HepG2 (cell line): ENCODE measurements at regions not wholly inside any gene's neighbourhood (a gene's known extent, or its start where the extent isn't known, plus 50 kb on each side); places are given as distances from the start of the nearest gene placed in this dataset.

Experiments used
- ATAC-seq: fragments of 200-7000 bp; cut with Tn5 transposase; 3 replicates; pipeline ENCODE4 v1.9.1; 2020; ENCODE audit warnings: mild to moderate bottlenecking, moderate library complexity
- BruUV-seq: library from RNA; stranded (reverse); fragments of 400-500 nt; replicated peaks from 2 replicates; lab custom pipeline; 2021; lab: Mats Ljungman, UMichigan
- CTCF ChIA-PET: fragments of 300-600 bp; formaldehyde crosslinking; extraction: SDS; loops from one replicate; lab custom pipeline; 2021; ENCODE audit warnings: low total read pairs, inconsistent platforms, low intra/inter-chr PET ratio; lab: Yijun Ruan, JAX
- POLR2A ChIA-PET: fragments of 350-600 bp; sonication (Branson Sonifier 250); formaldehyde crosslinking; loops from one replicate; lab custom pipeline; 2020; ENCODE audit warnings: antibody characterized with exemption, inconsistent platforms; lab: Yijun Ruan, JAX
- DNase-seq: peaks from one replicate; pipeline ENCODE4 v3.0.0-alpha.2; 2015; ENCODE audit warnings: low spot score
- FAIRE-seq: peaks from 3 replicates; lab custom pipeline; 2011; peaks lifted over from hg19 to GRCh38; lab: Jason Lieb, UNC
- H2AFZ ChIP-seq: one replicate; pipeline ENCODE4 v1.6.1; 2011; ENCODE audit warnings: low read length, inconsistent platforms
- H3K27ac ChIP-seq: fragments of 300-600 bp; 3 replicates; pipeline ENCODE4 v1.8.0; 2011; ENCODE audit warnings: mixed run types, mild to moderate bottlenecking, mixed read lengths, low read length, inconsistent platforms; ENCODE audit not compliant: insufficient read depth; ENCODE audit errors: extremely low read length
- H3K27me3 ChIP-seq, 2 experiments: fragments of 200-600 bp in 1 of 2; 2 replicates in 1 of 2; 3 replicates in 1 of 2; pipeline versions ENCODE4 v1.6.0 to v1.8.0; 2011; ENCODE audit warnings: low read length in 2 of 2, mild to moderate bottlenecking in 2 of 2, moderate library complexity in 2 of 2, inconsistent platforms in 1 of 2; ENCODE audit not compliant: insufficient read depth in 2 of 2, control insufficient read depth in 1 of 2
- H3K36me3 ChIP-seq, 2 experiments: fragments of 200-600 bp in 1 of 2; replicated peaks in 1 of 2; 2 replicates in 1 of 2; 3 replicates in 1 of 2; pipeline versions ENCODE4 v1.5.1 to v1.8.0; 2011; ENCODE audit warnings: low read length in 2 of 2, inconsistent platforms in 1 of 2; ENCODE audit not compliant: insufficient read depth in 2 of 2, control insufficient read depth in 1 of 2
- H3K4me1 ChIP-seq: 2 replicates; pipeline ENCODE4 v1.5.1; 2012; ENCODE audit warnings: low read length, inconsistent platforms; ENCODE audit not compliant: insufficient read depth
- H3K4me2 ChIP-seq: 2 replicates; pipeline ENCODE4 v1.6.0; 2011; ENCODE audit warnings: low read depth, low read length, inconsistent platforms
- H3K4me3 ChIP-seq, 3 experiments: fragments of 200-600 bp in 1 of 3; sonication (generic), shearing (Covaris generic) in 1 of 3; replicated peaks in 1 of 3; 2 replicates each; pipeline ENCODE4 v1.5.1; 2011 to 2016; ENCODE audit warnings: low read length in 3 of 3, inconsistent platforms in 2 of 3, low read depth in 2 of 3, mild to moderate bottlenecking in 2 of 3, control low read depth in 1 of 3, mixed read lengths in 1 of 3; ENCODE audit not compliant: insufficient read depth in 1 of 3
- H3K79me2 ChIP-seq: one replicate; pipeline ENCODE4 v1.6.1; 2011; ENCODE audit warnings: low read length, inconsistent platforms; ENCODE audit not compliant: insufficient read depth
- H3K9ac ChIP-seq: 2 replicates; pipeline ENCODE4 v1.6.0; 2011; ENCODE audit warnings: mild to moderate bottlenecking, low read depth, low read length, inconsistent platforms; ENCODE audit not compliant: insufficient read depth
- H3K9me3 ChIP-seq: 2 replicates; pipeline ENCODE4 v1.5.1; 2012; ENCODE audit warnings: mild to moderate bottlenecking, low read length
- H4K20me1 ChIP-seq: 2 replicates; pipeline ENCODE4 v1.6.0; 2011; ENCODE audit warnings: inconsistent platforms, mild to moderate bottlenecking, low read length, moderate library complexity; ENCODE audit not compliant: insufficient read depth
- MBD4 ChIP-seq: IDR thresholded peaks from 2 replicates; pipeline ENCODE4 v1.6.1; 2012; ENCODE audit warnings: low read length, inconsistent platforms, borderline replicate concordance
- MBNL3 ChIP-seq: fragments of 250-450 bp; sonication (Bioruptor Pico); conservative IDR thresholded peaks from 2 replicates; pipeline ENCODE4 v1.8.0; 2022; ENCODE audit warnings: mild to moderate bottlenecking, inconsistent platforms
- MIXL1 ChIP-seq: IDR thresholded peaks from 2 replicates; pipeline ENCODE4 v1.6.1; 2016
- REXO4 ChIP-seq: sonication (generic); formaldehyde crosslinking; IDR thresholded peaks from 2 replicates; pipeline ENCODE4 v1.8.0; 2022; ENCODE audit warnings: missing genetic modification reagents, mild to moderate bottlenecking, borderline replicate concordance
- ZNF567 ChIP-seq: sonication (generic); formaldehyde crosslinking; IDR thresholded peaks from 2 replicates; pipeline ENCODE4 v1.8.1; 2023; ENCODE audit warnings: mild to moderate bottlenecking, missing genetic modification reagents, borderline replicate concordance
- ZNF75D ChIP-seq: sonication (generic); formaldehyde crosslinking; IDR thresholded peaks from 2 replicates; pipeline ENCODE4 v1.8.1; 2023; ENCODE audit warnings: missing genetic modification reagents, mild to moderate bottlenecking, borderline replicate concordance
- ZZZ3 ChIP-seq: sonication (generic); formaldehyde crosslinking; IDR thresholded peaks from 2 replicates; pipeline ENCODE4 v1.4.0; 2020; ENCODE audit warnings: missing genetic modification reagents, mild to moderate bottlenecking, borderline replicate concordance
- WGBS: methylation state at CpG from one replicate; pipeline ENCODE4 v1.1.6; 2017; ENCODE audit warnings: low lambda C conversion rate; 5-methylcytosine and 5-hydroxymethylcytosine counted together
- in situ Hi-C: cut with HindIII; loops from 2 replicates; pipeline ENCODE4 v1.10.0; 2017; ENCODE audit warnings: low pct_unique_long_range_greater_than_20kb; ENCODE audit not compliant: extremely low pct_ligation_motif_present
- intact Hi-C: fragments of 100-400 bp; cut with micrococcal nuclease; formaldehyde crosslinking; loops from one replicate; pipeline ENCODE4 v1.10.0; 2022; ENCODE audit not compliant: unreplicated experiment
- TF ChIP-seq, protein P1 (sequence below): sonication (generic); formaldehyde crosslinking; IDR thresholded peaks from 2 replicates; pipeline ENCODE4 v1.4.0; 2020; ENCODE audit warnings: missing genetic modification reagents, mild to moderate bottlenecking, borderline replicate concordance
- TF ChIP-seq, protein P2 (sequence below): sonication (generic); formaldehyde crosslinking; IDR thresholded peaks from 2 replicates; pipeline ENCODE4 v1.9.0; 2022; ENCODE audit warnings: missing genetic modification reagents, mild to moderate bottlenecking, borderline replicate concordance

DNA sequence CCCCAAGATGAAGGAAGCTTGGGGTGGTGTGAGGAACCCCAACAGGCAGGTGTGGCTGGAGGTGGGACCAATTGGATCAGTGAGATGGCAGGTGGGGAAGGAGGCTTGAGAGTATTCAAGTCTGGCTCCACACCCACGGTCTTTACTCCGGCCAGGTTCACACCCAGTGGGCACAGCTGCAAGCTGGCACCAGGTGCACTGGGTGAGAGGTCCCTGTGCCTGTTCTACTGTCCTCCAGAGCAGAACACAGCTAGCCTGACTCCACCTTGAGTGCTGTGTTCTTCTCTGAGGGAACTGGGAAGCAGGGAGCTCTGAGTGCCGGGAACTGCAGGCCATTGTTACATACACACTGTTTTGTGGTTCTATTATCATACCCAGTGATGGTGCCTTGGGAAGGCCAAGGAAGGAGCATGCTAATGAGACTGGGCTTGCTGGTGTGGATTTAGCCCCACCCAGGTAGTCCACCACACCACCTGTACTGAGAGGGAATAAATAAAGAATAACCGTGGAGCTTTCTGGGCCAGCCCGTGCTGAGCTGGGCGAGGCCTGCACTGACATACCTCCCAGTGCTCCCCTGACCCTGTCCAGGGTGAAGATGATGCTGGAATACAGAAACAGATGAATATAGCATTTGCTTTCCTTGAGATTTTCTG lies 93.4 kb downstream of the ABHD5 start:
- Histone ChIP-seq H3K4me1 (no peaks in the 10 kb centered on the region), H3K4me2 (no peak overlapping the region), H2AFZ (no peak overlapping the region), H3K36me3 (no peaks in the 10 kb centered on the region), H3K4me3 (no peak overlapping the region), H3K9ac (no peak overlapping the region), H3K79me2 (no peaks in the 10 kb centered on the region), H3K9me3 (no peaks in the 10 kb centered on the region), H3K27me3 (peaks cover 0 to 14% of the 10 kb centered on the region in 2 experiments; a peak in 1 of 5 replicates), H3K27ac (no peak overlapping the region), H4K20me1 (no peaks in the 10 kb centered on the region)
- FAIRE-seq (no peak), ATAC-seq (no peak), DNase-seq (no peak)
- 0% methylated on average over 4 of the region's 6 CpGs for WGBS
- ChIA-PET CTCF (no interaction called here), POLR2A (no interaction called here)
- intact Hi-C loops = no loop called here
- BruUV-seq = no TSS peak
- no peak for TF ChIP-seq MBNL3 (CRISPR knock-in tag)
- TF ChIP-seq MBD4 = no peak
- TF ChIP-seq, protein P1, sequence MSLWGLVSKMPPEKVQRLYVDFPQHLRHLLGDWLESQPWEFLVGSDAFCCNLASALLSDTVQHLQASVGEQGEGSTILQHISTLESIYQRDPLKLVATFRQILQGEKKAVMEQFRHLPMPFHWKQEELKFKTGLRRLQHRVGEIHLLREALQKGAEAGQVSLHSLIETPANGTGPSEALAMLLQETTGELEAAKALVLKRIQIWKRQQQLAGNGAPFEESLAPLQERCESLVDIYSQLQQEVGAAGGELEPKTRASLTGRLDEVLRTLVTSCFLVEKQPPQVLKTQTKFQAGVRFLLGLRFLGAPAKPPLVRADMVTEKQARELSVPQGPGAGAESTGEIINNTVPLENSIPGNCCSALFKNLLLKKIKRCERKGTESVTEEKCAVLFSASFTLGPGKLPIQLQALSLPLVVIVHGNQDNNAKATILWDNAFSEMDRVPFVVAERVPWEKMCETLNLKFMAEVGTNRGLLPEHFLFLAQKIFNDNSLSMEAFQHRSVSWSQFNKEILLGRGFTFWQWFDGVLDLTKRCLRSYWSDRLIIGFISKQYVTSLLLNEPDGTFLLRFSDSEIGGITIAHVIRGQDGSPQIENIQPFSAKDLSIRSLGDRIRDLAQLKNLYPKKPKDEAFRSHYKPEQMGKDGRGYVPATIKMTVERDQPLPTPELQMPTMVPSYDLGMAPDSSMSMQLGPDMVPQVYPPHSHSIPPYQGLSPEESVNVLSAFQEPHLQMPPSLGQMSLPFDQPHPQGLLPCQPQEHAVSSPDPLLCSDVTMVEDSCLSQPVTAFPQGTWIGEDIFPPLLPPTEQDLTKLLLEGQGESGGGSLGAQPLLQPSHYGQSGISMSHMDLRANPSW (CRISPR knock-in tag) = no peak
- TF ChIP-seq MIXL1 (CRISPR knock-in tag) = no peak
- TF ChIP-seq ZNF567 = no peak
- TF ChIP-seq REXO4 = no peak
- TF ChIP-seq ZZZ3 (CRISPR knock-in tag) = no peak
- TF ChIP-seq, protein P2, sequence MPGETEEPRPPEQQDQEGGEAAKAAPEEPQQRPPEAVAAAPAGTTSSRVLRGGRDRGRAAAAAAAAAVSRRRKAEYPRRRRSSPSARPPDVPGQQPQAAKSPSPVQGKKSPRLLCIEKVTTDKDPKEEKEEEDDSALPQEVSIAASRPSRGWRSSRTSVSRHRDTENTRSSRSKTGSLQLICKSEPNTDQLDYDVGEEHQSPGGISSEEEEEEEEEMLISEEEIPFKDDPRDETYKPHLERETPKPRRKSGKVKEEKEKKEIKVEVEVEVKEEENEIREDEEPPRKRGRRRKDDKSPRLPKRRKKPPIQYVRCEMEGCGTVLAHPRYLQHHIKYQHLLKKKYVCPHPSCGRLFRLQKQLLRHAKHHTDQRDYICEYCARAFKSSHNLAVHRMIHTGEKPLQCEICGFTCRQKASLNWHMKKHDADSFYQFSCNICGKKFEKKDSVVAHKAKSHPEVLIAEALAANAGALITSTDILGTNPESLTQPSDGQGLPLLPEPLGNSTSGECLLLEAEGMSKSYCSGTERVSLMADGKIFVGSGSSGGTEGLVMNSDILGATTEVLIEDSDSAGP = no peak
- no peak for TF ChIP-seq ZNF75D
- in situ Hi-C loops = no loop called here
